Stimulated activated CD8-positive, alpha-beta memory T cell treated with anti-CD3 and anti-CD28 coated beads, Interleukin-12 subunit alpha, Interleukin-12 subunit beta, amount 100 ng/mL, for 1 hour (primary cell): ENCODE measurements at regions not wholly inside any gene's neighbourhood (a gene's known extent, or its start where the extent isn't known, plus 50 kb on each side); places are given as distances from the start of the nearest gene placed in this dataset.
"Not testable (repeated sequence)": the region's sequence is repeated elsewhere in the genome, so short reads cannot be mapped to it uniquely, and the experiment has no call there.

Experiments
- DNase-seq: peaks from one replicate; pipeline ENCODE4 v3.0.0-alpha.2; 2020; ENCODE audit warnings: low read depth

DNA sequence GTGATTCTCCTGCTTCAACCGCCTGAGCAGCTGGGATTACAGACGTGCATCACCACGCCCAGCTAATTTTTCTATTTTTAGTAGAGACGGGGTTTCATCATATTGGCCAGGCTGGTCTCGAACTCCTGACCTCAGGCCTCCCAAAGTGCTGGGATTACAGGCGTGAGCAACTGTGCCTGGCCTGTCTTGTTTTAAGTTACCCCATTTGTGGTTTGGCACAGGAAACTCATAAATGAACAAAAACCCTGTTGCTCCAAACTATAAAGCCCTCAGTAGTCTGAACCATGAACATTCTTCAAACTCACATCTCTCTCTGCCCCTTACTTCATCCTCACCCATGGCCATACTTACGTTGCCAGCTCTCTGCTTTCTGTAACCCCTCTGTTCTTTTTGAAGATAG lies 61.7 kb downstream of the RHOU start:
- DNase-seq, result not testable (repeated sequence)

DNA sequence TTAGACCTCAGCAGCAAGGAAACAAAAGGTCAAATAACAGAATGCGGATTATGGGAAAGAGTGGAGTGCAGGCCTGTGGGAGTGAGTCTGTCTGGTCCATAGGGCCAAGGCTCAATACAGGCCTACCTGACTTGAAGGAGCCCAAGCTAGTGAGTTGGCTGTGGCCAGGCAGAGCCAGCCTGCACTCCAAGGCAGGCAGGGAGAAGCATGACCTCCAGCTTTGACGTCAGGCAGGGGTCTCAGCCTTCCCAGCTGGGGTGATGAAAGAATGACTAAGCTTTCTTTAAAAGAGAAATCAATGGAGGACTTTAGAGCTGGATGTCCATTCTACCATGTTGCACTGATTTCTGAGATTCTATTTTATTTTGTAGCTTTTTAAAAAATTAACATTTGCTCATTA lies 62.8 kb downstream of the RHOU start:
- DNase-seq, result no peak

DNA sequence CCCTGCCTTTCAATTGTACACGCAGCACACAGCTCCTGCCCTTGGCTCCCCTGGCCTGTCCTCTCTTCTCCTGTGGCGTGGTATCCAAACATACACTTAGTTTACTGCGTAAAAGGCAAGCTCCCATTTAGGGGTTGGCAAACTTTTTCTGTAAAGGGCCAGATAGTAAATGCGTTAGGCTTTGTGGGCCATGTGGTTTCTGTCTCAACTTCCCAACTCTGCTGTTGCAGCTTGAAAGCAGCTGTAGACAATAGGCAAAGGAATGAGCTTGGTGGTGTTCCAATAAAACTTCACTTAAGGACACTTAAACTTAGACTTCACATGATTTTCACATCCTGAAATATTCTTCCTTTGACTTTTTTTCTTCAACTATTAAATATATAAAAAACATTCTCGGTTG lies 63.3 kb downstream of the RHOU start:
- no peak for DNase-seq

DNA sequence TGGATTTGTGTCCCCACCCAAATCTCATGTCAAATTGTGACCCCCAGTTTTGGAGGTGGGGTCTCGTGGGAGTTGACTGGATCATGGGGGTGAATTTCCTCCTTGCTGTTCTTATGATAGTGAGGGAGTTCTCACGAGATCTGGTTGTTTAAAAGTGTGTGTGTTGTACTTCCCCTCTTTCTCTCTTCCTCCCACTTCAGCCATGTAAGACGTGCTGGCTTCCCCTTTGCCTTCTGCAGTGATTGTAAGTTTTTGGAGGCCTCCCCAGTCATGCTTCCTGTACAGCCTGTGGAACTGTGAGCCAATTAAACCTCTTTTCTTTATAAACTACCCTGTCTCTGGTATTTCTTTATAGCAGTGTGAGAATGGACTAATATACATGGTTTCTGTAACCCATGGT lies 64.6 kb downstream of the RHOU start:
- DNase-seq, result no peak

GRCh38 chr1:228801068-228801467 lies 65.8 kb downstream of the RHOU start:
- DNase-seq, result no peak

- no peak for DNase-seq
Measured at GRCh38 chr1:228802386-228803220, 67.3 kb downstream of the RHOU start.

GRCh38 chr1:228803421-228803820 lies 68.1 kb downstream of the RHOU start:
- no peak for DNase-seq

DNA sequence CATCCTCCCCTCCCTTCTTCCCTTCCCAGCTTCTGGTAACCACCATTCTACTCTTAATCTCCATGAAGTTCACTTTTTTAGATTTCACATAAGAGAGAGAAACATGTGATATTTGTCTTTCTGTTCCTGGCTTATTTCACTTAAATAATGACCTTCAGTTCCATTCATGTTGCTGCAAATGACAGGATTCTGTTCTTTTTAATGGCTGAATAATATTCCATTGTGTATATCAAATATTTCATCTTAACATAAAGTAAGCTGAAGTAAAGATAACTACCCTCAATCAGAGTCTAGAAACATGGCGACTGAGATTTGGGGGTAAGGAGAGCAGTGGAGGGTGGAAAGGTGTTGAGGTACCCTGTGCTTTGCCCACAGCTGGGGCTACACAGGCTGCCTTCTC lies 68.9 kb downstream of the RHOU start:
- no peak for DNase-seq

- DNase-seq, result no peak
Measured at GRCh38 chr1:228804640-228805413, 69.5 kb downstream of the RHOU start.

GRCh38 chr1:228807904-228808605 lies 72.8 kb downstream of the RHOU start:
- DNase-seq, result no peak

DNA sequence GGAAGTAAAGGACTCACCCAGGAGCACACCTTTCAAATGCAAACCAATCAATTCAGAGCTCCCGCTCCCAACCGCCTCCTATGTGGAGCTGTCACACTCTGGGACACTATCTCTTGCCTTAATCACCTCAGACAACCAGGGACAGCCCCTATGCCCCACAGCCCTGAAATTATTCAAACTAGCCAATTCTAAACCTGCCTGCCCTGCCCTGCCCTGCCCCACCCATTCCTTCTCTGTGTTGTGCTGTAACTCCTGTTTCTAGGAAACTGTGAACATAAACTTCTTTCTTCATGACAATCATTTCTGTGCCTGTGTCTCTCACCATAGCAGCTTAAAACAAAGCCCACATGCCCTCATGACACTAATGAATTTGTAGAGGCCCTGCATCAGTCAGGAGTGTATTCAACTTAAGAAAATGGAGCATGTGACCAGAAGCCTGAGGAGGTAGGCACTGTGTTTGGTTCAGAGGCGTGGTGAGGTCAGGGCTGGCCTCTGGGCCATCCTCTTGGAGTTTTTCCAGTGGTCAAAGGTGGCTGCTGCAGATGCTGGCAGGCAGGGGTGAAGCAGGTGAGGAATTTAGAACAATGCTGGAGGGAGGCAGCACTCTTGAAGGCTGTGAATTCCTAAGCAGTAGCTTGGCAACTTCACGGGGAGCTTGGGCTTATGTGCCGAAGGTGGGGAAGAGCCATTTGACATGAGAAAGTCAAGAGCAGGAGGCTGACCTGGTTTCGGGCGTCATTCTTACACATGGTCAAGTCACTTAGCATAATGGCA lies 74.5 kb downstream of the RHOU start:
- DNase-seq, result no peak

GRCh38 chr1:228810395-228810758 lies 75.1 kb downstream of the RHOU start:
- DNase-seq, result no peak

GRCh38 chr1:228810878-228811711 lies 75.8 kb downstream of the RHOU start:
- DNase-seq, result no peak

- DNase-seq, result no peak
Measured at GRCh38 chr1:228811712-228812305, 76.5 kb downstream of the RHOU start.

GRCh38 chr1:228812961-228813360 lies 77.7 kb downstream of the RHOU start:
- no peak for DNase-seq

DNA sequence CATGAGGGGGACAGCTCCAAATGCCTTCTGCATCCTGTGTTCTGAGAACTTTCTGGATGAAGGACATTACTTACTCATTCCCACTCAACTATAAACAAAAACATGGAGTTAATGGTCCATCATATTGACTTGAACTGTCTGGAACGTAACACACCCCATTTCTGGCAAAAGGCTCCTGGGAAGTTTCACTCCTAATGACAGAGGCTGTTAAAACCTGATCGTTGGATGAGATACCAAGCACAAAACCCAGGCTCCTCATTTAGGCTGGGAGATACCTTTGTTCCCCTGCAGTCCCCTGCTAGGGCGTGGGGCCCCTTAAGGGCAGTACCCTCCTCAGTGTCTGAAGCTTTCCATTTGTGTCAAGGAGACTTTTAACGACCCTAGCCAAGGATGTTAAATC lies 78.9 kb downstream of the RHOU start:
- DNase-seq, result no peak

GRCh38 chr1:228818296-228818695 lies 83.0 kb downstream of the RHOU start:
- no peak for DNase-seq

- DNase-seq, result no peak
Measured at GRCh38 chr1:228818928-228819630, 83.8 kb downstream of the RHOU start.

GRCh38 chr1:228821252-228821651 lies 86.0 kb downstream of the RHOU start:
- no peak for DNase-seq

DNA sequence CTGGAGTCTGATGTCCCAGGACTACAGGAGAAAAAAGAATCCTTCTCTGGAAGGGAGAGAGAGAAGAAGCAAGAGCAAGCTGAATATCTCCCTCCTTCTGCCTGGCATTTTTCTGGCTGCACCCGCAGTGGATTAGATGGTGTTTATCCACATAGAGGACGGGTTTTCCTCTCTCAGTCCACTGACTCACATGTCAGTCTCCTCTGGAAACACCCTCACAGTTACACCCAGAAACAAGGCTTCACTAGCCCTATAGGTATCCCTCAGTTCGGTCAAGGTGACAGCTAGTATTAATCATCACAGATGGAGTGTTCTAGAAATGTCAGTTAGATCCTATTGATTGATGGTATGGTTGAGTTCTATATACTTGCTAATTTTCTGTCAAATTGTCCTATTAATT lies 87.9 kb downstream of the RHOU start:
- DNase-seq, result no peak
